Epithelial cell of proximal tubule (primary cell): ENCODE measurements at regions not wholly inside any gene's neighbourhood (a gene's known extent, or its start where the extent isn't known, plus 50 kb on each side); places are given as distances from the start of the nearest gene placed in this dataset.

ENCODE experiments used
- DNase-seq: peaks from one replicate; pipeline ENCODE4 v3.0.0-alpha.2; 2011; ENCODE audit warnings: low read depth
- H3K4me3 ChIP-seq: 2 replicates; pipeline ENCODE4 v1.5.1; 2011; ENCODE audit warnings: low read depth, mild to moderate bottlenecking, low read length
- CTCF ChIP-seq: conservative IDR thresholded peaks from 2 replicates; pipeline ENCODE4 v1.5.1; 2012; ENCODE audit warnings: low read depth, mild to moderate bottlenecking, low read length

- no peak for TF ChIP-seq CTCF
These were observed 68.1 kb downstream of the EOMES start for GRCh38 chr3:27653803-27654558.

GRCh38 chr3:27649277-27649676 is 72.8 kb downstream of the EOMES start:
- no peak for TF ChIP-seq CTCF

More at GRCh38 chr3:27653803-27654558, 68.1 kb downstream of the EOMES start:
- no peak overlapping the region for H3K4me3 ChIP-seq
- no peak for DNase-seq

GRCh38 chr3:27646896-27647295 is 75.2 kb downstream of the EOMES start:
- no peak overlapping the region for H3K4me3 ChIP-seq
- no peak for DNase-seq
- TF ChIP-seq CTCF = no peak

More at GRCh38 chr3:27649277-27649676, 72.8 kb downstream of the EOMES start:
- H3K4me3 ChIP-seq = no peak overlapping the region
- no peak for DNase-seq

- no peak for DNase-seq
- TF ChIP-seq CTCF = no peak
- no peak overlapping the region for H3K4me3 ChIP-seq
These were observed 77.2 kb downstream of the EOMES start for GRCh38 chr3:27644941-27645340.

GRCh38 chr3:27643355-27643754 is 78.8 kb downstream of the EOMES start:
- DNase-seq = no peak
- no peak for TF ChIP-seq CTCF
- H3K4me3 ChIP-seq = no peak overlapping the region

GRCh38 chr3:27642796-27643195 is 79.3 kb downstream of the EOMES start:
- no peak overlapping the region for H3K4me3 ChIP-seq
- no peak for DNase-seq
- TF ChIP-seq CTCF = no peak
